ENCODE measurements at regions not wholly inside any gene's neighbourhood (a gene's known extent, or its start where the extent isn't known, plus 50 kb on each side); places are given as distances from the start of the nearest gene placed in this dataset.

GRCh38 chr10:9811601-9812000 is 1206.1 kb upstream of the CELF2 start:
- TF ChIP-seq GATA1 (IDR thresholded peaks at IDR 0.05; ENCODE audit: low read depth, low read length) = no peak
- no peak for TF ChIP-seq POLR2A (IDR thresholded peaks at IDR 0.05; ENCODE audit: low read length)
- DNase-seq = no peak

GRCh38 chr10:9814285-9814864 is 1203.3 kb upstream of the CELF2 start:
- DNase-seq = peak in 1 of 2 experiments; percentile 13
- TF ChIP-seq GATA1 (IDR thresholded peaks at IDR 0.05; ENCODE audit: low read depth, low read length) (no peak), POLR2A (IDR thresholded peaks at IDR 0.05; ENCODE audit: low read length) (no peak)

- no peak for TF ChIP-seq POLR2A (IDR thresholded peaks at IDR 0.05; ENCODE audit: low read length)
- no peak for TF ChIP-seq GATA1 (IDR thresholded peaks at IDR 0.05; ENCODE audit: low read depth, low read length)
- DNase-seq = no peak
Measured at GRCh38 chr10:9819756-9820494, 1197.7 kb upstream of the CELF2 start.

- TF ChIP-seq POLR2A (IDR thresholded peaks at IDR 0.05; ENCODE audit: low read length) (no peak), GATA1 (IDR thresholded peaks at IDR 0.05; ENCODE audit: low read depth, low read length) (no peak)
- DNase-seq = no peak
Measured at GRCh38 chr10:9823268-9823930, 1194.3 kb upstream of the CELF2 start.

GRCh38 chr10:9824631-9825071 is 1193.0 kb upstream of the CELF2 start:
- DNase-seq = peak; percentile 49 to 58

GRCh38 chr10:9825491-9826018 is 1192.1 kb upstream of the CELF2 start:
- TF ChIP-seq GATA1 (IDR thresholded peaks at IDR 0.05; ENCODE audit: low read depth, low read length) = peak; percentile 89
- TF ChIP-seq POLR2A (IDR thresholded peaks at IDR 0.05; ENCODE audit: low read length) = no peak
- peak; percentile 86 to 96 for DNase-seq

More at GRCh38 chr10:9824631-9825071, 1193.0 kb upstream of the CELF2 start:
- TF ChIP-seq POLR2A (IDR thresholded peaks at IDR 0.05; ENCODE audit: low read length) (no peak), GATA1 (IDR thresholded peaks at IDR 0.05; ENCODE audit: low read depth, low read length) (no peak)

GRCh38 chr10:9828110-9828509 is 1189.6 kb upstream of the CELF2 start:
- TF ChIP-seq POLR2A (IDR thresholded peaks at IDR 0.05; ENCODE audit: low read length) = no peak
- DNase-seq = no peak

GRCh38 chr10:9833942-9834341 is 1183.7 kb upstream of the CELF2 start:
- TF ChIP-seq GATA1 (IDR thresholded peaks at IDR 0.05; ENCODE audit: low read depth, low read length) (no peak), POLR2A (IDR thresholded peaks at IDR 0.05; ENCODE audit: low read length) (no peak)
- no peak for DNase-seq

GRCh38 chr10:9834434-9834833 is 1183.2 kb upstream of the CELF2 start:
- DNase-seq = no peak

GRCh38 chr10:9845075-9845474 is 1172.6 kb upstream of the CELF2 start:
- TF ChIP-seq POLR2A (IDR thresholded peaks at IDR 0.05; ENCODE audit: low read length) = no peak
- no peak for TF ChIP-seq GATA1 (IDR thresholded peaks at IDR 0.05; ENCODE audit: low read depth, low read length)
- no peak for DNase-seq

More at GRCh38 chr10:9834434-9834833, 1183.2 kb upstream of the CELF2 start:
- TF ChIP-seq GATA1 (IDR thresholded peaks at IDR 0.05; ENCODE audit: low read depth, low read length) (no peak), POLR2A (IDR thresholded peaks at IDR 0.05; ENCODE audit: low read length) (no peak)

- DNase-seq = no peak
Measured at GRCh38 chr10:9848278-9848677, 1169.4 kb upstream of the CELF2 start.

GRCh38 chr10:9848981-9849380 is 1168.7 kb upstream of the CELF2 start:
- DNase-seq = no peak
- TF ChIP-seq GATA1 (IDR thresholded peaks at IDR 0.05; ENCODE audit: low read depth, low read length) (no peak), POLR2A (IDR thresholded peaks at IDR 0.05; ENCODE audit: low read length) (no peak)

More at GRCh38 chr10:9848278-9848677, 1169.4 kb upstream of the CELF2 start:
- TF ChIP-seq POLR2A (IDR thresholded peaks at IDR 0.05; ENCODE audit: low read length) (no peak), GATA1 (IDR thresholded peaks at IDR 0.05; ENCODE audit: low read depth, low read length) (no peak)

GRCh38 chr10:9850415-9850814 is 1167.3 kb upstream of the CELF2 start:
- no peak for DNase-seq

GRCh38 chr10:9851808-9852207 is 1165.9 kb upstream of the CELF2 start:
- TF ChIP-seq POLR2A (IDR thresholded peaks at IDR 0.05; ENCODE audit: low read length) (no peak), GATA1 (IDR thresholded peaks at IDR 0.05; ENCODE audit: low read depth, low read length) (no peak)
- no peak for DNase-seq

More at GRCh38 chr10:9850415-9850814, 1167.3 kb upstream of the CELF2 start:
- TF ChIP-seq GATA1 (IDR thresholded peaks at IDR 0.05; ENCODE audit: low read depth, low read length) (no peak), POLR2A (IDR thresholded peaks at IDR 0.05; ENCODE audit: low read length) (no peak)
